HK-2 (cell line): ENCODE measurements at regions not wholly inside any gene's neighbourhood (a gene's known extent, or its start where the extent isn't known, plus 50 kb on each side); places are given as distances from the start of the nearest gene placed in this dataset.
A peak's percentile ranks its signal among the peaks of the same experiment; 100 is the strongest.

Experiments used
- DNase-seq: peaks from one replicate; pipeline ENCODE4 v3.0.0-alpha.2; 2018; ENCODE audit not compliant: unreplicated experiment

- no peak for DNase-seq
Observed at GRCh38 chr1:163406772-163407171, 85.0 kb downstream of the NUF2 start.

GRCh38 chr1:163408262-163408661 lies 86.5 kb downstream of the NUF2 start:
- no peak for DNase-seq

- DNase-seq = peak; percentile 34
Observed at GRCh38 chr1:163410073-163410999, 88.6 kb downstream of the NUF2 start.

GRCh38 chr1:163412221-163412620 lies 90.5 kb downstream of the NUF2 start:
- DNase-seq = no peak

GRCh38 chr1:163414778-163415177 lies 93.0 kb downstream of the NUF2 start:
- no peak for DNase-seq

- DNase-seq = no peak
Observed at GRCh38 chr1:163421701-163422100, 99.9 kb downstream of the NUF2 start.

GRCh38 chr1:163422738-163423404 lies 101.1 kb downstream of the NUF2 start:
- no peak for DNase-seq

- DNase-seq = no peak
Observed at GRCh38 chr1:163426505-163427251, 104.9 kb downstream of the NUF2 start.

- no peak for DNase-seq
Observed at GRCh38 chr1:163427279-163427678, 105.5 kb downstream of the NUF2 start.

- DNase-seq = no peak
Observed at GRCh38 chr1:163436140-163436812, 114.5 kb downstream of the NUF2 start.

- DNase-seq = no peak
Observed at GRCh38 chr1:163439471-163439870, 117.7 kb downstream of the NUF2 start.

- no peak for DNase-seq
Observed at GRCh38 chr1:163440090-163440489, 118.3 kb downstream of the NUF2 start.

GRCh38 chr1:163442231-163442879 lies 120.6 kb downstream of the NUF2 start:
- DNase-seq = no peak

GRCh38 chr1:163442895-163443294 lies 121.1 kb downstream of the NUF2 start:
- no peak for DNase-seq

- DNase-seq = no peak
Observed at GRCh38 chr1:163443863-163444262, 122.1 kb downstream of the NUF2 start.

- DNase-seq = no peak
Observed at GRCh38 chr1:163444665-163445064, 122.9 kb downstream of the NUF2 start.

GRCh38 chr1:163450986-163451385 lies 129.2 kb downstream of the NUF2 start:
- DNase-seq = no peak

GRCh38 chr1:163459539-163459938 lies 137.8 kb downstream of the NUF2 start:
- no peak for DNase-seq

GRCh38 chr1:163467289-163467688 lies 145.5 kb downstream of the NUF2 start:
- DNase-seq = no peak

GRCh38 chr1:163471779-163472650 lies 150.3 kb downstream of the NUF2 start:
- no peak for DNase-seq
